ENCODE measurements at regions not wholly inside any gene's neighbourhood (a gene's known extent, or its start where the extent isn't known, plus 50 kb on each side); places are given as distances from the start of the nearest gene placed in this dataset.
"Not testable (repeated sequence)": the region's sequence is repeated elsewhere in the genome, so short reads cannot be mapped to it uniquely, and the experiment has no call there.

DNA sequence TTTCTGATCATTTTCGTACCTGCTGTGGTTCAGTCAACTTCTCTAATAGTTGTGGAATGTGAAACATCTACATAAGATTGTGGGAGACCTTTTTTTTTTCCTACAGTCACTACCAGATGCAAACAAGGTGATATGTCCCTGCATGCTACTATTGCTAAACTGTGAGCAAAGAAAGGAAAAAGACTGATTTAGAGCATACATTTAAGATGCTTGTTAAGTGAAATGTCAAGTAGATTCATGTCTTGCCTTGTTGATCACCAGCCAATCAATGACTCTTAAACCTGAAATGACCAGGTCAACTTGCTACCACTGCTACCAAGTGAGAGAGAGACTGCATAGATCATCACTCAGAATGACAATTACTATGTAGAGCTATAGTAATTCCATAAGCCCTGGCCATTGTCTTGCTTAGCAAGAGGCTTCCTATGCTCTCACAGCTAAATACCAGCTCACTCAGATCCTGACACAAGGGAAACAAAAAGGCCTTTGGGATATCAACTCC lies 84.3 kb upstream of the SKAP2 start:
- peaks cover 8 to 16% of the 10 kb centered on the region in 2 donors for H3K27me3 Mint-ChIP-seq
- H3K4me3 Mint-ChIP-seq, result no peak overlapping the region
- no peak overlapping the region for H3K27ac Mint-ChIP-seq

DNA sequence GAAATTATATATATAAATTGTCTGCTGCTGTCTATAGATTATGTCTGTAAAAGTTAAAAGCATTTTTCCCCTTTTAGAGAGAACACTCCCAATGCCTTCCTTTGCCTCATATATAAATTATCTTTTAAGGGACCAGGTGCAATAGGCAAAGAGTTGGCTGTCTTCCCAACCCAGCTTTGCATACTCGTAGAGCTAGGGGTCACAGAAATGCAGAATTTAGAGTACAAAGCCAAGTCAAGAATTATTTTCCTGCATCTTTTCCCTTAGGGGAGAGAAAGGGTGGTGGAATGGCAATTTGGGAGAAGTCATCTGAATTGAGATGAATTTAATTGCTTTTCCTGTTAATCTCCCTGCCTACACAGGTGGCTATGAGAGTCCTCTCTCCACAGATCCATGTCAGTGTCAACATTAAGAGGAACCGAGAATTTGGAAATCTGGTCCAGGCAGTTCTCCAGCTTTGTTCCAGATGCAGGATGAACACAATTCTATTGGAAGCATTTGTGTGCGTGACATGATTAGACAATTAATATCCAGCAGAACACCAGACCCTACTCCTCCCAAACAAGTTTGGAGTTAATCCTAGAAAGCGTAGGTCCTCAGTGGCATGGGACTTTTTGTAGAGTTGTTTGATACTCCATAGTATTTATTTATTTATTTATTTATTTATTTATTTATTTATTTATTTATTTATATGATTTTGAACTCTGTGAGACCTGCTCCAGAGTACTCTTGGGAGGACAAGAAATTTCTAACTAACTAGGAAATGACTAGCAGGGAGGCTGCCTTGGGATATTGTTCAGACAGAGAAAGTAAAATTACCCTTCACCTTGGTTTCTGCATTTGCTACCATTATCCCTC lies 80.3 kb upstream of the SKAP2 start:
- no peaks in the 10 kb centered on the region for H3K9me3 Mint-ChIP-seq
- H3K27me3 Mint-ChIP-seq, result peaks cover 19 to 42% of the 10 kb centered on the region in 2 donors
- no peaks in the 10 kb centered on the region for H3K4me1 Mint-ChIP-seq (ENCODE audit: low read depth in 2 of 2)
- DNase-seq (ENCODE audit: low spot score) (no peak), ATAC-seq (no peak)
- no peak overlapping the region for H3K4me3 Mint-ChIP-seq
- no peak overlapping the region for H3K27ac Mint-ChIP-seq
- H3K36me3 Mint-ChIP-seq, result no peaks in the 10 kb centered on the region

More for the DNA sequence above, 84.3 kb upstream of the SKAP2 start:
- Mint-ChIP-seq H3K36me3 (no peaks in the 10 kb centered on the region), H3K4me1 (ENCODE audit: low read depth in 2 of 2) (no peaks in the 10 kb centered on the region), H3K9me3 (no peaks in the 10 kb centered on the region)
- no peak for ATAC-seq
- DNase-seq (ENCODE audit: low spot score), result no peak

DNA sequence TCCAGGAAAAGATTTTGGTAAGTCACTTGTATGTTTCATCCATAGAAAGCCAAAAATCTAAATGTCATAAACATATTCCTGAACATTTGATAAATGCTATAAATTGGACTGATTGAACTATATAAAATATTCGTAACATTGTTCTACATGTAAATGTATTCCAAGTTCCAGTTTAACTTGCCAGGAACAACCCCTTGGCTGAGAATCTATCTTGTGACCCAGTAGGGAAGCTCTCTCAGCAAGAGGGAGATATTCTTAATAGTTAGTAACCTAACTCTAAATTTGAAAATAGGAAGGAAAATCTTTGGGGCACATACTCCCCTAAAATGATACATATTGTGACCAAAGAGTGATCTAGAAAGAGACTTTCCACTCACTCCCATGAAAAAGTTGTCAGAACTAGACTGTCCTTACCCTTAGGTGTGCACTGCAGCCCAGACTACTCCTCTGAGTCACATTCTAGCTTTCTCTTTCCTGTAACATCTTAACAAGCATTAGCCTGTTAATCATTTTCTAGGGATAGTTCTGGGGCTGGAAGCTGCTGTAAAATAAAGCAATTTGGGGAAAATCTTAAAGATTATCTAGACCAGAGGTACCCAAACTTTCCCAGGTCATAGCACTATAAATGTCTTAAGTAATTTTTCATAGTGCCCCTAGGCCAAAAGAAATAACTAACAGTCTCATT lies 73.7 kb upstream of the SKAP2 start:
- DNase-seq (ENCODE audit: low spot score) (no peak), ATAC-seq (no peak)
- Mint-ChIP-seq H3K27me3 (peaks cover 18 to 40% of the 10 kb centered on the region in 2 donors), H3K27ac (no peak overlapping the region), H3K9me3 (no peaks in the 10 kb centered on the region), H3K4me3 (no peak overlapping the region), H3K36me3 (no peaks in the 10 kb centered on the region), H3K4me1 (ENCODE audit: low read depth in 2 of 2) (no peaks in the 10 kb centered on the region)

DNA sequence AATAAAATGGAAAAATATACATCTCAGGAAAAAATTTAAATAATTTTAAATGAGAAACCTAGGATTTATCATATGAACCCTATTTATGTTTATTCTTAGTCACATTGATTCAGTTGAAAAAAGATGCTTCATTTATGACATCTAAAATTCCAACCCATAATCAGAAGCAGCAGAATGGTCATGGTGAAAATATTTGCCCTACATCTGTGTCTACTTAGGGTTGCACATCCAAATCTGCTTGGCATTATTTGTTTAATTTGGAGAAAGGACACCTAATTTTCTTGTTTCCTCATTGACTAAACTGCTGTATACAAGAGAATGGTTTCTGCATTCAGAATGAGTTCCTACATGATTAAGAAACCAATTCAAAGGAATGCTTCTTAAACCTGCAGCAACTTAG lies 72.9 kb upstream of the SKAP2 start:
- no peaks in the 10 kb centered on the region for H3K36me3 Mint-ChIP-seq
- no peak for DNase-seq (ENCODE audit: low spot score)
- no peak for ATAC-seq
- peaks cover 16 to 40% of the 10 kb centered on the region in 2 donors for H3K27me3 Mint-ChIP-seq
- H3K4me1 Mint-ChIP-seq (ENCODE audit: low read depth in 2 of 2), result no peaks in the 10 kb centered on the region
- H3K9me3 Mint-ChIP-seq, result no peaks in the 10 kb centered on the region
- no peak overlapping the region for H3K27ac Mint-ChIP-seq
- no peak overlapping the region for H3K4me3 Mint-ChIP-seq

DNA sequence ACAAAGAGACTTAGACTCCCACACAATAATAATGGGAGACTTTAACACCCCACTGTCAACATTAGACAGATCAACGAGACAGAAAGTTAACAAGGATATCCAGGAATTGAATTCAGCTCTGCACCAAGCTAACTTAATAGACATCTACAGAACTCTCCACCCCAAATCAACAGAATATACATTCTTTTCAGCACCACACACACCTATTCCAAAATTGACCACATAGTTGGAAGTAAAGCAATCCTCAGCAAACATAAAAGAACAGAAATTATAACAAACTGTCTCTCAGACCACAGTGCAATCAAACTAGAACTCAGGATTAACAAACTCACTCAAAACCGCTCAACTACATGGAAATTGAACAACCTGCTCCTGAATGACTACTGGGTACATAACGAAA lies 68.2 kb upstream of the SKAP2 start:
- not testable (repeated sequence) for H3K36me3 Mint-ChIP-seq, ATAC-seq

DNA sequence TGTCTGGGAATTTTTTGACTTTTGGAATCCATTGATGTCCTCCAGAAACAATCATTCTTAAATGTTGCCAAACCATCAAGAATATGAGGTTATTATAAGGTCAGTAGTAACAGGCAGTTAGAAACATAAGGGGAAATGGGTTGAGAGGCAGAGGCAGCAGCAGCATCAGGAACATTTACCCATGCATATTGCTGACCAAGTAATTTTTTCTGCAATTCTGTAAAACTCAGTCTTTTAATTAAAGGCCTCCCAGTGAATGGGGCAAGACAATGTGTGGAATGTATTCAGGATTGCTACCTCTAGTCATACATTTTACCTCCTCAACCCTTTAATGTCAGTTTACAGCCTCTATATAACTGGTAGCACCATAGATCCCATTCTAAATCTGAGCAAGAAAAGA lies 66.5 kb upstream of the SKAP2 start:
- ATAC-seq (no peak), DNase-seq (ENCODE audit: low spot score) (no peak)
- no peak overlapping the region for H3K4me3 Mint-ChIP-seq
- no peak overlapping the region for H3K27ac Mint-ChIP-seq
- no peaks in the 10 kb centered on the region for H3K4me1 Mint-ChIP-seq (ENCODE audit: low read depth in 2 of 2)
- peaks cover 17 to 32% of the 10 kb centered on the region in 2 donors for H3K27me3 Mint-ChIP-seq
- H3K9me3 Mint-ChIP-seq, result no peaks in the 10 kb centered on the region
- H3K36me3 Mint-ChIP-seq, result no peaks in the 10 kb centered on the region

More for the DNA sequence above, 68.2 kb upstream of the SKAP2 start:
- H3K27me3 Mint-ChIP-seq, result peaks cover 13 to 24% of the 10 kb centered on the region in 2 donors
- H3K9me3 Mint-ChIP-seq; H3K4me3 Mint-ChIP-seq; H3K4me1 Mint-ChIP-seq (ENCODE audit: low read depth in 2 of 2); H3K27ac Mint-ChIP-seq; DNase-seq (ENCODE audit: low spot score): not testable (repeated sequence)

DNA sequence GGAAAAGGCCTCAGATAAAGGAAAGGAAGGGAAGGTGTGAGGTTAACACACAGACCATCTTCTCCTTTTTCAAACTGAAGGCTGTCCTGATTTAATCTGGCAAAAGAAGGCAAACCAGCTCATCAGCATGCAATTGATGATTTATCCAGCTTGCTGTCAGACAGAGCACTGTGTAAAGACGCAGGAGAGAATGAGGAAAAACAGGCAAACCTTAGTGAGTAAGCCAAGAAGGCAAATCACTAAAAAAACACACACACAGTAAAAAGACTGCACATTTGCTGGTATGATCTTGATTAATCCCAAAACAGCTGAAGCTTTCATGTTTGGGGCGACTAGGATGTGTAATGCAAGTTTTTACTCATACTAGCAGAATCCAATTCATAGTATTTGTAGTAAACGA lies 65.8 kb upstream of the SKAP2 start:
- H3K27ac Mint-ChIP-seq, result no peak overlapping the region
- no peak for ATAC-seq

DNA sequence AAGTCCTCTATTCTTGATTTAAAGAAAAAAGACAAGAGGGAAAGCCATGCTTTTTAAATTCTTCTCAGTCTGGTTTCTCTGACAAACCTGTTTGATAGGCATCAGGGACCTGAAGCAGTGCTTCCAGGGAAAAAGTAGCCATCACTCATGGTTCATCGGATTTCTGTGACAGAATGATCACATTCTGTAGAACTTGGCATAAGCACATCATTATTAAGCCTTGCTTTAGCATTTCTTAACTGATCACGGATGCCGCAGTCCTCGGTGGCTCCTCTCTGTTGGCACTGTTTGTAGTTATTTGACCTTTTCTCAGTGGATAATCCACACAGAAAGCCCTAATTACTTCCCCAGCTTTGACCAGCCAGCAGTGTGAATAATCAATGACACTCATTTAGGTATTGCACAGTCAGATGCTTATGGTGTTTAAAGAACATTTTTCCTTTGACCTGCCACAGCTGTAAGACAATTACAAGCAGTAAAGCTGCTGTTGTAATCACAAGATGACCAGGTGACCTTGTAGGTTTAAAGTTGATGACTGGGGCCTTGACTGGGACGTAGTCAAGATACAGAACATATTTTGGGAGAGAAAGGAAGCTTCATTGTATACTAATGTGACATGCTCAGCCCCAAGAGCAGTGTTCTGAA lies 64.4 kb upstream of the SKAP2 start:
- no peak for DNase-seq (ENCODE audit: low spot score)
- H3K27ac Mint-ChIP-seq, result no peak overlapping the region

More for the DNA sequence above, 65.8 kb upstream of the SKAP2 start:
- no peaks in the 10 kb centered on the region for H3K4me1 Mint-ChIP-seq (ENCODE audit: low read depth in 2 of 2)
- peaks cover 15 to 38% of the 10 kb centered on the region in 2 donors for H3K27me3 Mint-ChIP-seq
- no peak for DNase-seq (ENCODE audit: low spot score)
- H3K36me3 Mint-ChIP-seq, result no peaks in the 10 kb centered on the region
- H3K4me3 Mint-ChIP-seq, result no peak overlapping the region
- H3K9me3 Mint-ChIP-seq, result no peaks in the 10 kb centered on the region

DNA sequence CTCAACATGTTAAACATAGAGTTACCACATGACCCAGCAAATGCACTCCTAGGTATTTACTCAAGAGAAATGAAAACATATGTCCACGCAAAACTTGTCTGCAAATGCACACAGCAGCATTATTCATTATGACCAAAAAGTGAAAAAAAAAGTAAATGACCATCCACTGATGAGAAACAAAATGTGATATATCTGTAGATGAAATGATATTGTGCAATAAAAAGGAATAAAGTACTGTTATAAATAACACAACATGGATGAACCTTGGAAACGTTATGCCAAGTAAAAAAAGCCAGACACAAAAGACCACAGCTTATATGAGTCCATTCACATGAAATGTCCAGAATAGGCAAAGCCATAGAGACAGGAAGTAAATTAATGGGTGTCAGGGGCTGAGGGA lies 61.4 kb upstream of the SKAP2 start:
- no peak for ATAC-seq
- no peak for DNase-seq (ENCODE audit: low spot score)
- Mint-ChIP-seq H3K9me3 (no peaks in the 10 kb centered on the region), H3K4me1 (ENCODE audit: low read depth in 2 of 2) (no peaks in the 10 kb centered on the region), H3K4me3 (no peak overlapping the region), H3K27ac (no peak overlapping the region), H3K36me3 (no peaks in the 10 kb centered on the region), H3K27me3 (peaks cover 17 to 33% of the 10 kb centered on the region in 2 donors)

More for the DNA sequence above, 64.4 kb upstream of the SKAP2 start:
- no peaks in the 10 kb centered on the region for H3K4me1 Mint-ChIP-seq (ENCODE audit: low read depth in 2 of 2)
- peaks cover 11 to 36% of the 10 kb centered on the region in 2 donors for H3K27me3 Mint-ChIP-seq
- H3K4me3 Mint-ChIP-seq, result no peak overlapping the region
- no peaks in the 10 kb centered on the region for H3K36me3 Mint-ChIP-seq
- H3K9me3 Mint-ChIP-seq, result no peaks in the 10 kb centered on the region
- no peak for ATAC-seq

DNA sequence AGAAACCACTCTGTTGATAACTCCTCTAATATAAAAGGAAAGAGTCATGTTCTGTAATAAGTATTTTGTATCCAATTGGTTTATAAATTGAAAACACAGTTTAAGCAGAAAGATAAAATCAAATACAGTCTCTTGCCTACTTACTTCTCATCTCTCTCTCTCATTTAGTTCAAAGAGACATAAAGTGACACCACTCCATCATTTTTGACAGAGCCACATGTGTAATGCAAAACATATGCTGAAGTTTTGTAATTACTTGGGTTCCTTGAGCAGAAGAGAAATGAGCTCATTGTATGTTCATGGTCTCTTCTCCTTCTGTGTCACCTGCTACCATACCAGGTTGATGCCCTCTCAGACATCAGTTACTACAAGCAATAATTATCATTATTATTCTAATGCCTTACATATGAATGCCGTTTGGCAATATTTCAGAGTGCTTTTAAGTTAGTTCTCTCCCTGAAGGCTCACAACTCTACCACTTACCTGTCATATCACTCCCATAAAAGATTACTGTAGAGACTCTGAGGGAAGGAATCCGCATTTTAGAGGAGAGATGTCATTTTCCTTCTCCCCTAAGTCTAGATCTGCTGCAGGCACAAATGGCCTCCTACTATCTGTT lies 59.9 kb upstream of the SKAP2 start:
- H3K4me3 Mint-ChIP-seq, result no peak overlapping the region
- no peaks in the 10 kb centered on the region for H3K36me3 Mint-ChIP-seq
- H3K27ac Mint-ChIP-seq, result no peak overlapping the region
- no peaks in the 10 kb centered on the region for H3K4me1 Mint-ChIP-seq (ENCODE audit: low read depth in 2 of 2)
- H3K9me3 Mint-ChIP-seq, result no peaks in the 10 kb centered on the region
- H3K27me3 Mint-ChIP-seq, result peaks cover 16 to 34% of the 10 kb centered on the region in 2 donors
- DNase-seq (ENCODE audit: low spot score) (no peak), ATAC-seq (no peak)

DNA sequence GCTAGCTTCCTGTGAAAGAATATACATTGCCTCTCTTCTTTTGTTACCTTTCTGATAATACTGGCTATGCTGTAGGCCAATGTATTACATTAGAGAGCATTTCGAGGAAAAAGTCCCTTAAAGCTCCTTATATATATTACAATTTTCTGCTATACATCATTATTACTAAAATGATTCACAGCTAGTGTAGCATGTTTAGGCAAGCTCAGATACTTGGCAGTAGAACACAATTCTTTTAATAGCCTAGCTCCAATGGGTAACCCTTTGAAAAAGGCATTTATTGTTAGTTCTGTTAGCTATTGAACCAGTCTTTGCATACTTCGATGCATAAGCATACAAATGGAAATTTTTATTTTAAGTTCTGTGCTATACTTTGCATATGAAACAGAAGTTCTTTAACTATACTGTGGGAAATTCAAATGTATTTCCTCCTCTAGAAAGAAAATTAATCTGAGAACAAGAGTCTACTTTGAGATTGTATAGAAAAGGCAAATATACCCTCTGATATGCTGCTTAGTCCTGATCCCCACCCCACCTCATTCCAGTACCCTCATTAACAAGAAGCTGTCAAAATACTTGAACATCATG lies 55.6 kb upstream of the SKAP2 start:
- no peak overlapping the region for H3K27ac Mint-ChIP-seq
- no peaks in the 10 kb centered on the region for H3K36me3 Mint-ChIP-seq
- H3K4me3 Mint-ChIP-seq, result no peak overlapping the region
- peaks cover 18 to 39% of the 10 kb centered on the region in 2 donors for H3K27me3 Mint-ChIP-seq
- DNase-seq (ENCODE audit: low spot score) (no peak), ATAC-seq (no peak)
- no peaks in the 10 kb centered on the region for H3K9me3 Mint-ChIP-seq
- no peaks in the 10 kb centered on the region for H3K4me1 Mint-ChIP-seq (ENCODE audit: low read depth in 2 of 2)

DNA sequence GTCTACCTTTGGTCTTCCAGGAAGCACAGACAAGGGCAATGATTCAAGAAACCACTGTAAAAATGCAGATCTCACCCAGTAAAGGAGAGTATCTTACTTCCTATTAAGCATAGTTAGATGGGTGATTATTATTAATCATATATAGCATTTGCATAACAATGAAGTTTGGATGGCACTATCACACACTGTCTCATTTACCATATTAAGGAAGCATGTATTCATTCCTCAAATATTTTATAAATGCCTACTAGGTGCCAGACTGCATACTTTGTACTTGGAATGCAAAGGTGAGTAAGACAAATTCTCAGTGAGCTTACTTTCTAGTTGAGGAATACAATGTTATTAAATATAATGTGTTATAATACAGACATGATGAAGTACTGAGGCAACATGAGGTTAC lies 53.9 kb upstream of the SKAP2 start:
- DNase-seq (ENCODE audit: low spot score) (no peak), ATAC-seq (no peak)
- Mint-ChIP-seq H3K27ac (no peak overlapping the region), H3K36me3 (no peaks in the 10 kb centered on the region), H3K9me3 (no peaks in the 10 kb centered on the region), H3K4me3 (no peak overlapping the region), H3K27me3 (peaks cover 21 to 39% of the 10 kb centered on the region in 2 donors), H3K4me1 (ENCODE audit: low read depth in 2 of 2) (no peaks in the 10 kb centered on the region)

DNA sequence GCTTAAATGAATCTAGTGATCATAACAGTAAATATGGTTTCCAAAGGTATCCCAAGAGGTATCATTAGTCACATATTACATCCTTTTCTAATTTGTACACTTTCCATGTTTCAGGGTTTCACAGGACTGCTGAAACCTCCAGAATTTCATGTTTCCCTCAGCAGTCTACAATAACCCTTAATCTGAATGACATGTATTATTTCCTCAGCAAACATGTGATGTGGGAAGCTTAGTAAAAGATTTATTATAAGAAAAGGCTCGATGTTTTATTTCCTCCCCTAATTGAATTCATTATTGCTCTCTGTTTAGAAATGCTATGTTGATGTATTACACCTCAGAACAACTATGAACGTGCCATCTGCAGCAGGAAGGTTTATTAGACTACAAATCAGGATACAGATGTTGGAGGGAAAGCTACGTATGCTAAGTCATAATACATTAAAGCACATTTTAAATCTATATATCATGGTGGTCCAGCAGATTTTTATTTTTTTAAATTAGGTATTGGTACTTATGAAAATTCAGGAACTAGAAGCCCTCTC lies 52.5 kb upstream of the SKAP2 start:
- H3K9me3 Mint-ChIP-seq, result no peaks in the 10 kb centered on the region
- DNase-seq (ENCODE audit: low spot score) (no peak), ATAC-seq (no peak)
- H3K4me3 Mint-ChIP-seq, result no peak overlapping the region
- peaks cover 17 to 32% of the 10 kb centered on the region in 2 donors for H3K27me3 Mint-ChIP-seq
- H3K4me1 Mint-ChIP-seq (ENCODE audit: low read depth in 2 of 2), result no peaks in the 10 kb centered on the region
- no peaks in the 10 kb centered on the region for H3K36me3 Mint-ChIP-seq
- no peak overlapping the region for H3K27ac Mint-ChIP-seq
